ENCODE measurements at regions not wholly inside any gene's neighbourhood (a gene's known extent, or its start where the extent isn't known, plus 50 kb on each side); places are given as distances from the start of the nearest gene placed in this dataset.

DNA sequence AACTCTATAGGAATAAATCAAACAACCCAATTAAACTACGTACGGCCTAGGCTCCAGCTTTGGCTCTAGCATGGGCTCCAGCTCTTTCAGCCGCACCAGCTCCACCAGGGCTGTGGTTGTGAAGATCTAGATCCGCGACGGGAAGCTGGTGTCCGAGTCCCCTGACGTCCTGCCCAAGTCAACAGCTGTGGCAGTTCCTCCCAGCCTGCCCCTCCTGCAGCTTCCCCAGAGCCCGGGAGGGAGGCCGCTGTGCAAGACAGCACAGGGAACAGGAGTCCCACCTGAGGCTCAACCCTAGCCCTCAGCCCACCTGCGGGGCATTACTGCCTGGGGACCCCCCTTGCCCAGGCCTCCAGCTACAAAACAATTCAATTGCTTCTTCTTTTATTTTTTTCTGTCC, 2680.3 kb downstream of the PCDH7 start:
- Histone ChIP-seq H3K4me2 (ENCODE audit: insufficient read depth in 1 of 2, low read depth in 2 of 2, low read length in 2 of 2) (no peak overlapping the region), H3K23ac (ENCODE audit: insufficient read length) (no peak overlapping the region), H3K23me2 (ENCODE audit: low read depth, low read length) (no peaks in the 10 kb centered on the region), H3K18ac (ENCODE audit: extremely low read depth, low read length) (no peak overlapping the region), H3K27me3 (replicated peaks in 1 of 4; ENCODE audit: control insufficient read depth in 3 of 4, extremely low read depth in 1 of 4, insufficient read depth in 3 of 4, low read length in 3 of 4) (no peaks in the 10 kb centered on the region), H3K9ac (replicated peaks in 1 of 4; ENCODE audit: extremely low read depth in 1 of 4, low read depth in 3 of 4, low read length in 3 of 4) (no peak overlapping the region), H2AFZ (ENCODE audit: low read length) (no peak overlapping the region), H4K5ac (ENCODE audit: insufficient read length, low read depth, low read length) (no peak overlapping the region), H4K8ac (ENCODE audit: extremely low read depth, insufficient read depth, low read length) (peak overlapping the region; percentile 7; the same call in 1 of the 2 replicates), H2AK5ac (ENCODE audit: low read depth, low read length) (no peak overlapping the region), H3K56ac (replicated peaks; ENCODE audit: insufficient read length, low read depth, low read length) (no peak overlapping the region), H2BK12ac (ENCODE audit: low read depth, low read length) (no peak overlapping the region), H3K9me3 (ENCODE audit: insufficient read depth in 2 of 2, low read depth in 1 of 2, low read length in 1 of 2) (peaks cover 0 to 4% of the 10 kb centered on the region in 2 experiments; a peak in 1 of 4 replicates), H3K79me2 (ENCODE audit: control insufficient read depth in 1 of 2, insufficient read depth in 2 of 2, low read length in 2 of 2) (no peaks in the 10 kb centered on the region), H3K14ac (ENCODE audit: insufficient read length) (no peak overlapping the region), H3K79me1 (ENCODE audit: low read depth, low read length) (no peaks in the 10 kb centered on the region), H2BK15ac (ENCODE audit: low read length) (no peak overlapping the region), H3K36me3 (ENCODE audit: control insufficient read depth in 2 of 4, insufficient read depth in 4 of 4, low read length in 3 of 4) (no peaks in the 10 kb centered on the region), H3K4me3 (ENCODE audit: extremely low read depth in 1 of 4, insufficient read depth in 2 of 4, low read depth in 3 of 4, low read length in 4 of 4) (no peak overlapping the region), H4K20me1 (replicated peaks in 1 of 2; ENCODE audit: control insufficient read depth in 1 of 2, insufficient read depth in 2 of 2, low read length in 2 of 2) (no peaks in the 10 kb centered on the region), H2BK20ac (ENCODE audit: low read length) (no peak overlapping the region), H2BK5ac (ENCODE audit: low read depth, low read length) (no peak overlapping the region), H3K27ac (ENCODE audit: low read depth, low read length) (no peak overlapping the region), H2BK120ac (replicated peaks; ENCODE audit: low read depth, low read length) (no peak overlapping the region), H4K91ac (replicated peaks; ENCODE audit: insufficient read length, low read length) (no peak overlapping the region), H3K4me1 (replicated peaks in 1 of 4; ENCODE audit: control insufficient read depth in 3 of 4, insufficient read depth in 4 of 4, low read length in 3 of 4) (no peaks in the 10 kb centered on the region), H3K4ac (replicated peaks; ENCODE audit: insufficient read length, low read depth, low read length) (no peak overlapping the region)
- WGBS, 2 experiments (ENCODE audit: extremely low coverage in 1 of 2, insufficient coverage in 1 of 2, insufficient read length in 1 of 2, insufficient replicate concordance in 2 of 2, low coverage in 1 of 2, low lambda C conversion rate in 2 of 2, missing lambda C conversion rate in 1 of 2) = 96% methylated on average over 11 of the region's 11 CpGs; no CpG with 5 or more reads in 1 of the 2 experiments
- TF ChIP-seq KDM5A (IDR thresholded peaks at IDR 0.05; ENCODE audit: low read length) (no peak), ASH2L (IDR thresholded peaks at IDR 0.05; ENCODE audit: low read length) (no peak), CBX5 (IDR thresholded peaks at IDR 0.05; ENCODE audit: low read depth, low read length) (no peak), POU5F1 (IDR thresholded peaks at IDR 0.05; ENCODE audit: low read depth, low read length) (no peak)
- DNase-seq (ENCODE audit: low read depth in 1 of 2, low spot score in 2 of 2) (no peak), FAIRE-seq (no peak)
- ChIA-PET POLR2A (ENCODE audit: partially characterized antibody) (no interaction called here), CTCF (ENCODE audit: partially characterized antibody) (no interaction called here)
